HG02981 (cell line): ENCODE measurements at regions not wholly inside any gene's neighbourhood (a gene's known extent, or its start where the extent isn't known, plus 50 kb on each side); places are given as distances from the start of the nearest gene placed in this dataset.
A peak's percentile ranks its signal among the peaks of the same experiment; 100 is the strongest.

Experiments
- ATAC-seq: cut with Tn5 transposase; IDR thresholded peaks from one replicate; pipeline ENCODE4 v1.9.1; 2021; ENCODE audit warnings: mild to moderate bottlenecking, moderate library complexity; ENCODE audit not compliant: unreplicated experiment

DNA sequence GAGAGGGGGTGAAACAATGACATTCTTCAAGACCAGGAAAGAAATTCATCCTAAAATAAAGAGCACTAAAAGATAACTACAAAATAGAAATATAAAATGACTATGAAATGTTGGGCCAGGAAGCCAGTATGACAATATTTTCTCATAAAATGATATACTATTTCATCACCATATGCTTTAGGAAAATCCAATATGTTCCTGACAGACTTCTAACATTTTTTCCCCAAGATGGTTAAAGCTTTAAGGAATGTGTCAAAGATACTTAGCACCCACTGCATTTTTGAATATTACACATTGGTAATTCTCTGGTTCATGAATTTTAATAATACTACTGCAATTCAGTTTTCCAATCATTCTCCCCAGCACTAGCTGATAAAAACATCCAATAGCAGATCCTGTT, 87.7 kb upstream of the PLEKHG7 start:
- ATAC-seq: no peak

DNA sequence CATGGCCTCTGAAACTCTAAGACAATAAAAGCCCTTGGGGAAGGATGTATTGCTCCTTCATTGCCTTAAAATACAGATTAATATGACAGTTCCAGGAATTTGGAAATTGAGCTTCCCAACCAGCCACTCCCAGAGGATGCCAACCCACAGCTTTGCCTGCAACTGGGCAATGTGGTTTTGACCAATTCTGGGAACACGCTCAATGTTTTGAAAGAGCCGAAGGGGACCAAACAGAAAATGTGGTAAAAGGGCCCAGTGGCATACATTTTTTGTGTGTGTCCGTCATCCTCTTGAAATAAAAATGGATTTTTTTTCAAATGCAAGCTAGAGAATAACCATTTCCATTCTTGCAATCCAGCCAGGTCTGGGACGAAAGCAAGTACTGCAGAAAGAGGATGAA, 88.3 kb upstream of the PLEKHG7 start:
- no peak for ATAC-seq

DNA sequence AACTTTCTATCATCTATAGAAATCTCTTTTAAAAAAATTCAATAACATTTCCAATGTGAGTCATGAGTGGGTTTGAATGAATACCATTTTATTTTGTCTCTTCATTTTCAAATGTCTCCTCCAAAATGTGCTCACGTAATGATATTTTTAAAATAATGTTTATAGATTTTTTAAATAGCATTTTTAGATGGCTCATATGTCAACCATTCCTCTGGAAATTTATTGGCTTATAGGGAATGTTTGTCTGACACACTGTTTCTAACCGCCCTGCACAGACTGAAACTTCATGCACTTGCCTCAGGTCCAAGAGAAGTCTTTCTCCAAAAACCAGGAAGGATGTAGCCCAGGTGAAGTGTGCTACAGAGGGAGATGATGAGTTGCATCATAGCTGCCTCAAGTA, 88.8 kb upstream of the PLEKHG7 start:
- no peak for ATAC-seq

DNA sequence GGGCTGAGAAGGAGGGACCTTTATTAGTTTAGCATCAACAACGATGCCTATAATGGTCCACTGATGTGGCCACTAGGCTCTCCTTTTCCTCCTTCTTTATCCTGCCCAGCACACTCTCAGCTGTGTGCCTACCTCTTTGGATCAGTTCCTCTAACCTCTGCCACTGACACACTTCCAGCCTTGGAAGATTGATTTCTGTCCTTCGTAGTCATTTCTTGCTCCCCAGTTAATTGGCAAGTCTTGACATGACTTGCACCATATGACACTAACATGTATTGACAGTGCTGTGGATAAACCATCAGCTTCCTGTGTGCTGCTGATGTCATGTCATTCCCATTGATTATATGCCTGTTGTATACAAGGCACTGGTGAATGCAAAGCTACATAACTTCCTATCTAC, 90.2 kb upstream of the PLEKHG7 start:
- ATAC-seq: no peak

DNA sequence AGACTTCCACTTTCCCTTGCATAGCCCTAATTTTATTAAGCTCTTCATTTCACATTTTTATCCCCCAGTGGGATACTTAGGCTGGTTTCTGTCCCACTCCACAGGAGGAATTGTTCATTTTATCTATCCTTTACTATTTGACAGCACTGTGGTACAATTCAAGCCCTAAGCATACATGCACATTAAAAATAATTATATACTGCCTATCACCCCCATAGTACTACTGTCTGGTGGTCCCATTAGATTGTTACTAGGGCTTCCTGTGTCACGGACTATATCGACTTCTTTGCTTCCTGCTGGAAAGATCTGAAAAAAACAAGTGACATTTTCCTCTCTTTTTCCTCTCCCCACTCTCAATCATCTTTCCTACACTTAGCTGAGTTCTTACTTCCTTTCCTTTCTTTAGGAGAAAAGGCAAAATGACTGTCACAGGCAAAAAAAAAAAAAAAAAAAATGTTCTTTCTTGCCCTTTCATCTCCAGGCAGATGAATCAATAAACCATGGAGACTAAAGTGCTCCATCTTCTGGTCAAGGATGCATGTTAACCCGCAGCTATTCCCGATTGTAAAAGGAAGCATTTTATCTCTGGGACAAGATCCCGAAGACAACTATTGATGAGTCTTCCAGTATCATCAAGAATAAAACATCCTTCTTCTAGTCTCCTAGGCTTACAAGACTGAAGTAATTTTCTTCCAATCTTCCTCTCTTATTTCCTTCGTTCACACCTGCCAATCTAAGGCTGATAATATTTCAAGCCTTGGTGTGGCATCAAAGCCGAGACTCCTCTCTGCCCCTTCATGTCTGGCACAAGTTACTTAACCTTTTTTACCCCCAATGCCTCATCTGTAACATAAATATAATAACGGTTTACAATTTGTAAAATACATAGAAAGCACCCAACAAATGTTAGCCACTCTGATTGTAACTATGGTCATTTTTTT, 94.4 kb upstream of the PLEKHG7 start:
- no peak for ATAC-seq

DNA sequence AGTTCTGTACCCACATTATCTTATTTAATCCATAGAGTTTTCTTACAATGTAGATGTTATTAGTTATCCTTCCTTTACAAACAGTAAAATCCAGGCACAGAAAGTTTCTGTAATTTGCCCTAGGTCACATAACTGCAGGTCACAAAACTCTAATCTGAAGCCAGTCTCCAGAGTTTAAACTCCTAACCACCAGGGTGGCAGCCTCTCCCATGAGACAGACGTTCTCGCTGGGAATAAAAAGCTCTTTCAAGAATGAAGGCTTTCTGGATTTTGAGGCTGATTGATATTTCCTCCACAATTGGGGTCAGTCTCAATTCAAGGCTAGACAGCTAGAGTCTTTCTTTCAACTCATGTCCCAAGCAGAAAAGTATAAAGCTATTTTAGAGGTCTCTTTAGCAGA, 95.8 kb upstream of the PLEKHG7 start:
- ATAC-seq: no peak

DNA sequence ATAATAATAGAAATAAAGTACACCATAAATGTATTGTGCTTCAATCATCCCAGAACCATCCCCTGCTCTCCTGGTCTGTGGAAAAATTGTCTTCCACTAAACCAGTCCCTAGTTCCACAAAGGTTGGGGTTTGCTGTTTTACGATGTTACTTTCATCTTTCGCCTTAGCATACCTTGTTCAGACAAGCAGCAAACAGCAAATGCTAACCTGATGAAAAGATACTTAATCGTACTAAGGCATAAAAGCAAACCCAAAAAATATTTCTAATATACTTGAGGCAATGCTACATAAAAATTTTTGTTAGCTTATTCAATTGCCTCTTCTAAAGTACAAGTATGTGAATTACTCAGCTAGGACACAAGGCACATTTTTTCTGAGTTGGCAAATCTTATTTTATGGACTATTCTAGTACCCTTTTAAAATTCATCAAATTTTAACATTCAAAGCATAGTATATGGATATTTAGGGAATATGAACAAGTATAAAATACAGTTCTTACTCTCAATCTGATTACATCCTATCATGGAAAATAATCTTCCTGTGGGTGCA, 97.1 kb upstream of the PLEKHG7 start:
- ATAC-seq: no peak

DNA sequence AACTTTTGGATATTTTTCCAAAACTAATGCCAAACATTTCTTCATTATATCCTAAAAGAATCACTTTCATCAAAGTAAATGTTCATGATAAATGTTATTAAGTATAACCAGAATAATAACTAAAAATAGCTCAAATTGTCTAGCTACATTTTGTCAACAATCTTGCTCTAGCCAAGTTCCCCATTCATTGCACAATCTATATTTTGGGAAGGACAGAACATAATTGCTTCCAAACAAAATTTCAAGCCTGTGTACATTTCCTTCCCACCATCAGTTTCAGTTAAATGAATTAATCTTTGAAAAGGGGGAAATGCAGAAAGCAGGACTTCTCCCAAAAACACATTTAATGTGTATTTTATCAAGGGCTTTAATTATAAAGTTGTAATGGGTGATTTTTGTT, 98.0 kb upstream of the PLEKHG7 start:
- no peak for ATAC-seq

DNA sequence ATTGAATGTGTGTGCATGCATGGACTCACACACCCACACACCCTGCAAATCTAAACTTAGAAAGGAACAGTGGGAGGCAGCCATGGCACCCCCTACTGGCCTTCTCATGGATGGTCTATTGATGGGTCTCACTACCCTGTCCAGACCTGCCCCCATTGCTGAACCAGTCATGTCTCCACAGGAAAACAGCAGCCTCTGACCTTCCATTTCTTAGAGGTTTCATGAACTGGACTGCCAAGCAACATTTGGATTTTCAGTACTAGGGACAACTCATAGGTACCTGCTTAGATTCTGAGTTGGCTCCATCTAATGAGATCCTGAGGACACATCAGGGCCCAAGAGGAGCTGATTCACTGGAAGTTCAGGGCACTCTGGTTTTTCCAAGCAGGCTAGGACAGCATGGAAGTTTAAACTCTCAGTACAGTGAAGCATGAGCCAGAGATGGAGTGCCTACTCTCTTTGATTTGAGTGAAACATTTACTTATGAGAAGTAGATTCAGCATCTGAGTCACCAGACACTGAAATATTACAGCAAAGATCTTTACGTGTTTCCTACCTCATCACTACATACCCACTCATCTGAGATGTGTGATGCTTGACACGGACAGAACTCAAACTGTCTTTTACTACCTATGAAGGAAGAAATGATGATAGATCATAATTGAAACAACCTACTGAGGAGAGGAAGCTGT, 98.9 kb upstream of the PLEKHG7 start:
- no peak for ATAC-seq

DNA sequence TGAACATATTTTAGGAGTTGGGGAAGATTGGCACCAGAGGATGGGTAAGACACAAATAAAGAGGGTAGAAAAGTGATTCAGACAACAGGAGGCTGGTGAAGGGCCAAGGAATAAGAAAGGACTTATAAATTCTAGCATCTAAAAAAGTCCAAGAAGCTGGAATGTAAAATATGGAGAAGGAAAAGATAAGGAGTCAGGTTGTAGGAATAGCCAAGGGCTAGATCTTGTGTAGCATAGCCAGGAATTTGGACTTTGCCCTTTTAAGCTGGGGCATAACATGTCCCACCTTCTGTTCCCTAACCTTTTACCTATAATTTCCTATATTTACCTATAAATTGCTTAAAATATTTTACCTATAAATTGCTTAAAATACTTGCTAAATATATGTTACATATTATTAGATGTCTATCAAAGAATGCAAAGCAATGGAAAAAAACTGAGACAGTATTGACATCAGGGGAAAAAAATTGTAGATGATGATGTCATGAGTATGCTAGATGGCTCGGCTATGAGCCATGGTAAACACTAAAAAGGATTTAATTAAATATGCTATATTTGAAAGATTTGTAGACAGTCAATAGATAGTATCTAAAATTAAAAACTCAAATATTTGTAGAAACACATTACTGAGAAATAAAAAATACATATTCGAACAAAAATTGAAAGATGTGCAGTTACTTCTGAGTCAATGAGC, 99.7 kb upstream of the PLEKHG7 start:
- no peak for ATAC-seq

DNA sequence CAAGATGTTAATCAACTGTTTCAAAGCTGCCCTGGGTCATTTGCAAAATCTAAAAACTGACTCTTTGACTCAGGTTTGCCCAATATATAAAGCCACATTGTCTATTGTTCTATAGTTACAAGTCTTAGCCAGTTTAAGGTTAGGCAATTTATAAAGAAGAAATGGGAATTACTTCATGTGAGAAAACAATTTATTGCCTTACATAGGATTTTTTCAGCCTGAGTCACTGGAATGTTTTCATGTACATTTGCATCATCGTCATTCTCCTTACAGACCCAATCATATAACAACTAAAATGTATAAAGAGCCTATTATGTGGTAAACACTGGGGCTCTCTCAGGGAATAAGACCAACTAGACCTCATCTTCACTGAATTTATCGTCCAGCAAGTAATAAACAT, 100.3 kb upstream of the PLEKHG7 start:
- no peak for ATAC-seq

DNA sequence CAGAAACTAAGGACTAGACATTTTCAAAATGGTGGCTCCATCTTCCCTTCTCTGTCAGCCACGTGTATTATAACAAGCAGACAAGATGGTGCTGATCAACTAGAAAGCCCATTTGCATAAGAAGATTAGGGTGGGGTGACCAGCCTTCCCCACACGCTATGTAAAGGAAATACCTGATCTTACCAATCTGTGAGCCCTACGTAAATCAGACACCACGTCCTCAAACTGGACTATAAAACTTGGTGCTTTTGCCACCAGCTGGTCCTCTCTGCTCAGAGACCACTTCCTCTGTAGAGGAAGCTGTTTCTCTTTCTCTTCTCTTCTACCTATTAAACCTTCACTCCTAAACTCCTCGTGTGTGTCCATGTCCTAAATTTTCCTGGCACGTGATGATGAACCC, 101.1 kb upstream of the PLEKHG7 start:
- ATAC-seq: no peak

DNA sequence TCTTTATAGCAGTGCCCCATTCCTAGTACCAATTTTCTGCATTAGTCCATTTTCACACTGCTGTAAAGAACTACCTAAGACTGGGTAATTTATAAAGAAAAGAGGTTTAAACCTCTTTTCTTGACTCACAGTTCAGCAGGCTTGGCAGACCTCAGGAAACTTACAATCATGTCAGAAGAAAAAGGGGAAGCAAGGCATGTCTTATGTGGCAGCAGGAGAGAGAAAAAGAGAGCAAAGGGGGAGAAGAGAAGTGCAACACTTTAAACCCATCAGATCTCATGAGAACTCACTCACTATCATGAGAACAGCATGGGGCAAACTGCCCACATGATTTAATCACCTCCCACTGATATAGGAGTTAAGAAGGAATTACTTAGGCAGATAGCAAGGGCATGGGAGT, 101.6 kb upstream of the PLEKHG7 start:
- no peak for ATAC-seq

DNA sequence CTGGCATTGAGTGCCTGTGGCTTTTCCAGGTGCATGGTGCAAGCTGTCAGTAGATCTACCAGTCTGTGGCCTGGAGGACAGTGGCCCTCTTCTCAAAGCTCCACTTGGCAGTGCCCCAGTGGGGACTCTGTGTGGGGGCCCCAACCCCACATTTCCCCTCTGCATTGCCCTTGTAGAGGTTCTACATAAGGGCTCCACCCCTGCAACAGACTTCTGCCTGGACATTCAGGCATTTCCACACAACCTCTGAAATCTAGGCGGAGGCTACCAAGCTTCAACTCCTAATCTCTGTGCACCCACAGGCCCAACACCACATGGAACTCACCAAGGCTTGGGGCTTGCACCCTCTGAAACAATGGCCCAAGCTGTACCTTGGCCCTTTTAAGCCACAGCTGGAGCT, 102.7 kb upstream of the PLEKHG7 start:
- ATAC-seq: no peak

DNA sequence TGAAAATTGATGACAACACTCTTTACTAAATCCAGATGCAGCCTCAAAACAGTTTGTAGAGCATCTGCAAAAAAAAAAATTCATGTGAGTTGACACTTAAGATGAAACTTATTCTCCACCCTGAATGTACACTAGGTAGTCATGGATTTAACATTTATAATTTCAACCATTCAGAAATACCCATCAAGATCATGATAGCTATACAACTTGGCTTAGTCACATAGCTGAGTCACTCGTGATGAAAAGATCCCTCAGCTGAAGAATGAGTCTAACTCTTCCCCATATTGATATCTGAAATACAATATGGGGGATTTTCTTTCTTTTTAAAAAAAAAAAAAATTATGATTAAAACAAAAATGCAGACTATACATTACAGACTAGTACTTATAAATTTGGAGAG, 104.8 kb upstream of the PLEKHG7 start:
- ATAC-seq: no peak

DNA sequence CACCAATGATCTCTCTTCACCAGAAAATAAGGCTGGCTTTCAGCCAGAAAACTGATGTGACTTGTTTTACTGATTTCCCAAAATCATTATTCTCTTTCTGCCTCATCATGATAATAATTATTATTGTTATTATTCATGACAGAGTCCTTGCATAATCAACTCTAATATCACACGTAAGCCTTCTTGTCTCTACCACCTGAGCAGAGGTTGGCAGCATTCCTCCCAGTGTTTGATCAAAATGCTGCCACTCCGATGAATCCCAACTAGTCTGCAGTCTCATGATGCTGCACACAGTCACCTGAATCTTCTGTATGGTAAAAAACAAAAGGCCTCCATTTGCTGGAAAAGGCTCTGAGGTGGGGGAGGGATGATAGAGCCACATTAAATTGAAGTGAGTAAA, 105.7 kb upstream of the PLEKHG7 start:
- no peak for ATAC-seq

DNA sequence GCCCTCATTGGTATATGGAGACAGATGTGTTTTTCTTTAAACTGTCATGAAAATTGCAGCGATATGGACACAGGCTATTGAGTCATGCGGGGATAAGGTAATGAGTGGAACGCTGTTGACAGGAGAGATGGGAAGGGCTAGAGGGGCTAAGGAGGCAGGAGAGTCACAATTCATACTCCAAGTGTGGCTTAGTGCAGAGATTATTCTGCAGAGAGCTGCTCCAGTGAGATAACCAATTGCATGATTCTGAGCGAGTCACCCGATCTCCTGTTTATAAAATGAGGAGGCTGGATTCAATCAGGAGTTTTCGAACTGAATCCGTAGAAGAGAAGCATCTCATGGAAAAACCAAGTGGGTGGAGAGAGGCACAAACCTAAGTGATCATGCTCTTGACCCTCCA, 106.4 kb upstream of the PLEKHG7 start:
- ATAC-seq: no peak

DNA sequence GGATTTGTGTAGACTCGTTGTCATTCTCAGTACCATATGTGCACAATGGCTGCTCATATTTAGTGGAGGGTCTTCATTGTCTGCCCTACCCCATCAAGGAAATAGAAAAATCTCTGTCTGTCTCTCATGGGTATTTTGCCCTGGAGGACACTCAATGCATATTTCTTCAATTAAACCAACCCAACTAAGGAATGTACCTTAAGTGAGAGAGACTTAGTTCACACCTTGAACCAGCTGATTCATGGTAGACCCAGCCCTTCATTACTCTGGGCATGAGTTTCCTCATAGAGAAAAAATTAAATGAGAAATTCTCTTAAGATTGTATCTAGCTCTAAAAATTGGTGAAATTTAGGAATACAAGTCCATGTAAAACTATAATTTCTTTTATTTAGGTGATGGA, 107.1 kb upstream of the PLEKHG7 start:
- no peak for ATAC-seq

DNA sequence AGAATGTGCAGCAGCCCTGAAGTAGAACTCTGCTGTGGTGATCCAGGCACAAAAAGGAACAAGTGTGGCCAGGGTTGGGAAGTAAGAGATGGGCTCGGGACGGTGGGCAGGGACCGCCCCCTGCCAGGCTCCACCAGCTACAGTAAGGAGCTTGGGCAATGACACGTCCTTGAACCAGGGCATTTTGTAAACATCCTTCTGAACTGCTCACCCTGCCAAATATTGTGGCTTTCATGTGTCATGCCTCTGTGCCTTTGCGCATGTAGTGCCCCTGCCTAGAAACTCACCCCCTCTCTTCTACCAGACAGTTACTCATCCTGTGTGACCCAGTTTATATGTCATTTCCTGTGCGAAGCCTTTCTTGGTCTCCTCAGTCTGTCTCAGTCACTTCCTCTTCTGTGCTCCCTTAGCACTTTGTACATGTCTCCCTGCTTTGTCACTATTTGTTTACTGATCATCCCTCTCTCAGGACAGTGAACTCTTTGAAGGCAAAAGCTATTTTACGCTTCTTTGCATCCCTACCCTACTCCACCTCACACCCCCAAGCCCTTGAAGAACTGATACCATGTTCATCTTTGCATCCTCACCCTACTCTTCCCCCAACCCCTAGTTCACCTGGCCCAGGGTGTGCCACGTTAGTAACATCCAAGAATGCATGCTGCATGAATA, 108.9 kb upstream of the PLEKHG7 start:
- ATAC-seq: peak; percentile 99

DNA sequence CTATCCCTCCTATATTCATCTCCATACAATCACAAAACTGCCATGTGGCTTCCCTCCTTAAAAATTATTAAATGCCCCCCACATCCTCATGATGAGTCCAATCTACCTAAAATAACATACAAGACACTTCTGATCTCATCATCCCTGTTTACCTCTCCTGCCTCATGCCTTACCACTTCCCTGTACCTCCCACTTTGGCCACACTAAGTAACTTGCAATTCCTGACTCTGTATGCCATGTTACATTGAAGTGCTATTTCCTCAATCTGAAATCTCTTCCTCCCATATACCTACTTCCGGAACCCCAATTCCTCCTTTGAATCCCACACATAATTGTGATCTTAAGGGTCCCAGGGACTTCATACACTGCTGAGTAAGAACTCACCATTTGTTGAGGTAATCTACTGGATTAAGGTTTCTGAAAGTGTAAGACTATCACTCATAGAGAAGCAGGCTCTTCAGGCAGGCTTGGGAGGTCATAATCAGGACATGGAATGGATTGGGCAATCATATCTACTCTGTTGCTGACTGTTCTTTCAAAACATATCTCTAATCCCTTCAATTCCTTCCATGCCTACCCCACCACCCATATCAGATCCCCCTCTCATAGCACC, 117.6 kb upstream of the PLEKHG7 start:
- ATAC-seq: no peak

DNA sequence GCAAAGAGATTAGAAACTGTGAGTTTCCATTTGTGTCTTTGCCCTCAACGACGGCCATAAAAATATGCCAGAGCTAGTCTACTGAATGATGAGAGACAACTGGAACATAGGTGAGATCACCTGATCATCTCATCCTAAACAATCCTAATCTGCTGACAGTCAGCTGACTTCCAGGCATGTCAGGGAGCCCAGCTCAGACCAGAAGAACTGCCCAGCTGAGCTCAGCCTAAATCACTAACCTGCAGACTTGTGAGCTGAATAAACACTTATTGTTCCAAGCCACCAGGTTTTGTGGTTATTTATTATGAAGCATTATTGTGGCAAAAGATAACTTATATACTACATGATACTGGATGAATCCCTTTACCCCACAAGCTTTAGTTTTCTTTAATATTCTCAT, 118.9 kb upstream of the PLEKHG7 start:
- no peak for ATAC-seq
